Esophagus (tissue), 2 donors: ENCODE measurements at regions not wholly inside any gene's neighbourhood (a gene's known extent, or its start where the extent isn't known, plus 50 kb on each side); places are given as distances from the start of the nearest gene placed in this dataset.

Experiments used
- H3K27ac ChIP-seq, 2 donors: one replicate each; pipeline ENCODE4 v1.5.1; 2013; ENCODE audit warnings: low read depth in 2 of 2, mild to moderate bottlenecking in 2 of 2, inconsistent platforms in 1 of 2, low read length in 1 of 2, moderate library complexity in 1 of 2
- H3K27me3 ChIP-seq, 2 donors: one replicate each; pipeline ENCODE4 v1.6.1; 2013; ENCODE audit warnings: low read length in 2 of 2, control low read depth in 1 of 2, mild to moderate bottlenecking in 1 of 2; ENCODE audit not compliant: insufficient read depth in 2 of 2, control insufficient read depth in 1 of 2
- H3K36me3 ChIP-seq, 2 donors: one replicate each; pipeline ENCODE4 v1.6.1; 2013; ENCODE audit warnings: low read length in 1 of 2; ENCODE audit not compliant: control insufficient read depth in 2 of 2, insufficient read depth in 2 of 2
- H3K4me1 ChIP-seq, 2 donors: one replicate each; pipeline ENCODE4 v1.6.1; 2013; ENCODE audit warnings: low read length in 1 of 2; ENCODE audit not compliant: control insufficient read depth in 2 of 2, insufficient read depth in 2 of 2
- H3K4me3 ChIP-seq, 2 donors: one replicate each; pipeline ENCODE4 v1.5.1; 2013; ENCODE audit warnings: low read length in 2 of 2, mild to moderate bottlenecking in 2 of 2, low read depth in 1 of 2, moderate library complexity in 1 of 2
- H3K9me3 ChIP-seq, 2 donors: one replicate each; pipeline ENCODE4 v1.6.1; 2013; ENCODE audit warnings: mild to moderate bottlenecking in 2 of 2, low read depth in 1 of 2, low read length in 1 of 2, moderate library complexity in 1 of 2; ENCODE audit not compliant: control insufficient read depth in 2 of 2, insufficient read depth in 1 of 2
- WGBS, 2 donors: extraction: QIAGEN DNeasy Blood & Tissue Kit; methylation state at CpG; one replicate each; pipeline ENCODE4 v1.1.7; 2013; 5-methylcytosine and 5-hydroxymethylcytosine counted together
- donor health status: healthy with polysubstance abuse.
- donor health status: Bipolar disorder and iron deficiency.

- WGBS, 2 donors, result 87 to 91% methylated on average over 1 of the region's 1 CpG
- no peaks in the 10 kb centered on the region for H3K36me3 ChIP-seq
- H3K27me3 ChIP-seq, result no peaks in the 10 kb centered on the region
- H3K4me3 ChIP-seq, result no peak overlapping the region
- H3K9me3 ChIP-seq, result no peaks in the 10 kb centered on the region
- no peaks in the 10 kb centered on the region for H3K4me1 ChIP-seq
- H3K27ac ChIP-seq, result no peak overlapping the region
Measured at GRCh38 chr4:14095831-14096230, 468.3 kb upstream of the BOD1L1 start.

GRCh38 chr4:14096396-14096965 lies 469.0 kb upstream of the BOD1L1 start:
- Histone ChIP-seq H3K27ac (no peak overlapping the region), H3K27me3 (no peaks in the 10 kb centered on the region), H3K4me3 (no peak overlapping the region), H3K36me3 (no peaks in the 10 kb centered on the region), H3K9me3 (no peaks in the 10 kb centered on the region), H3K4me1 (no peaks in the 10 kb centered on the region)
- 76 to 85% methylated on average over 4 of the region's 4 CpGs for WGBS, 2 donors

GRCh38 chr4:14100349-14100748 lies 472.8 kb upstream of the BOD1L1 start:
- 52 to 55% methylated on average over 4 of the region's 4 CpGs for WGBS, 2 donors
- H3K36me3 ChIP-seq, result no peaks in the 10 kb centered on the region

GRCh38 chr4:14110407-14110806 lies 482.9 kb upstream of the BOD1L1 start:
- Histone ChIP-seq H3K9me3 (no peaks in the 10 kb centered on the region), H3K27me3 (no peaks in the 10 kb centered on the region), H3K36me3 (no peaks in the 10 kb centered on the region), H3K27ac (no peak overlapping the region), H3K4me1 (no peaks in the 10 kb centered on the region), H3K4me3 (no peak overlapping the region)
- WGBS, 2 donors, result 66 to 85% methylated on average over 2 of the region's 2 CpGs

More at GRCh38 chr4:14100349-14100748, 472.8 kb upstream of the BOD1L1 start:
- Histone ChIP-seq H3K4me3 (no peak overlapping the region), H3K27me3 (no peaks in the 10 kb centered on the region), H3K9me3 (no peaks in the 10 kb centered on the region), H3K27ac (no peak overlapping the region), H3K4me1 (no peaks in the 10 kb centered on the region)

- no peaks in the 10 kb centered on the region for H3K9me3 ChIP-seq
- H3K27me3 ChIP-seq, result no peaks in the 10 kb centered on the region
- H3K4me3 ChIP-seq, result no peak overlapping the region
- H3K27ac ChIP-seq, result no peak overlapping the region
- no peaks in the 10 kb centered on the region for H3K36me3 ChIP-seq
- 46 to 51% methylated on average over 6 of the region's 6 CpGs for WGBS, 2 donors
- no peaks in the 10 kb centered on the region for H3K4me1 ChIP-seq
Measured at GRCh38 chr4:14111730-14112181, 484.2 kb upstream of the BOD1L1 start.

- 83 to 84% methylated on average over 1 of the region's 1 CpG for WGBS, 2 donors
- no peaks in the 10 kb centered on the region for H3K27me3 ChIP-seq
- no peak overlapping the region for H3K27ac ChIP-seq
- H3K36me3 ChIP-seq, result no peaks in the 10 kb centered on the region
- H3K9me3 ChIP-seq, result no peaks in the 10 kb centered on the region
- H3K4me1 ChIP-seq, result no peaks in the 10 kb centered on the region
- no peak overlapping the region for H3K4me3 ChIP-seq
Measured at GRCh38 chr4:14115106-14115505, 487.6 kb upstream of the BOD1L1 start.

- Histone ChIP-seq H3K36me3 (no peaks in the 10 kb centered on the region), H3K9me3 (no peaks in the 10 kb centered on the region), H3K27ac (no peak overlapping the region), H3K4me3 (no peak overlapping the region), H3K27me3 (no peaks in the 10 kb centered on the region), H3K4me1 (no peaks in the 10 kb centered on the region)
- WGBS, 2 donors, result 74 to 82% methylated on average over 3 of the region's 3 CpGs
Measured at GRCh38 chr4:14117575-14118238, 490.2 kb upstream of the BOD1L1 start.

- WGBS, 2 donors, result 47 to 53% methylated on average over 2 of the region's 2 CpGs
- no peaks in the 10 kb centered on the region for H3K36me3 ChIP-seq
- no peaks in the 10 kb centered on the region for H3K27me3 ChIP-seq
- H3K27ac ChIP-seq, result no peak overlapping the region
- no peaks in the 10 kb centered on the region for H3K4me1 ChIP-seq
- no peak overlapping the region for H3K4me3 ChIP-seq
- H3K9me3 ChIP-seq, result no peaks in the 10 kb centered on the region
Measured at GRCh38 chr4:14124816-14125215, 497.3 kb upstream of the BOD1L1 start.

GRCh38 chr4:14125375-14126129 lies 498.0 kb upstream of the BOD1L1 start:
- H3K4me1 ChIP-seq, result no peaks in the 10 kb centered on the region
- WGBS, 2 donors, result 48 to 50% methylated on average over 1 of the region's 1 CpG
- no peak overlapping the region for H3K4me3 ChIP-seq
- H3K27me3 ChIP-seq, result no peaks in the 10 kb centered on the region
- H3K27ac ChIP-seq, result no peak overlapping the region
- no peaks in the 10 kb centered on the region for H3K9me3 ChIP-seq
- no peaks in the 10 kb centered on the region for H3K36me3 ChIP-seq
